ENCODE measurements at regions not wholly inside any gene's neighbourhood (a gene's known extent, or its start where the extent isn't known, plus 50 kb on each side); places are given as distances from the start of the nearest gene placed in this dataset.

GRCh38 chr2:122367646-122368010 is 612.2 kb downstream of the TSN start:
- TF ChIP-seq CTCF (IDR thresholded peaks at IDR 0.05; ENCODE audit: low read depth, low read length) (no peak), MAX (IDR thresholded peaks at IDR 0.05; ENCODE audit: low read depth, low read length) (no peak)
